GM12878 (cell line): ENCODE measurements at regions not wholly inside any gene's neighbourhood (a gene's known extent, or its start where the extent isn't known, plus 50 kb on each side); places are given as distances from the start of the nearest gene placed in this dataset.

Experiments used
- MAX ChIP-seq: IDR thresholded peaks from 2 replicates; pipeline ENCODE4 v1.6.1; 2012; ENCODE audit warnings: low read depth, low read length, improper control_type of control experiment
- POLR2A ChIP-seq: IDR thresholded peaks from 2 replicates; pipeline ENCODE4 v1.6.1; 2011; ENCODE audit warnings: low read depth, mild to moderate bottlenecking, low read length

- no peak for TF ChIP-seq POLR2A
- TF ChIP-seq MAX, result no peak
Measured at GRCh38 chr10:123944661-123945060, 53.1 kb upstream of the CPXM2 start.
